Neuronal stem cell (in vitro differentiated cells): ENCODE measurements at regions not wholly inside any gene's neighbourhood (a gene's known extent, or its start where the extent isn't known, plus 50 kb on each side); places are given as distances from the start of the nearest gene placed in this dataset.

ENCODE experiments used
- DNase-seq: peaks from one replicate; pipeline ENCODE4 v3.0.0-alpha.2; 2013; ENCODE audit warnings: low spot score
- H2AFZ ChIP-seq: one replicate; pipeline ENCODE4 v1.6.1; 2013; ENCODE audit warnings: mild to moderate bottlenecking, low read length, inconsistent platforms
- H2AK5ac ChIP-seq: 2 replicates; pipeline ENCODE4 v1.6.1; 2013; ENCODE audit warnings: low read depth, mild to moderate bottlenecking, inconsistent platforms, low read length, moderate library complexity, mixed read lengths
- H2BK120ac ChIP-seq: 2 replicates; pipeline ENCODE4 v1.6.1; 2013; ENCODE audit warnings: low read depth, mild to moderate bottlenecking, inconsistent platforms, low read length, moderate library complexity, mixed read lengths
- H2BK12ac ChIP-seq: one replicate; pipeline ENCODE4 v1.6.1; 2013; ENCODE audit warnings: low read length, inconsistent platforms
- H2BK15ac ChIP-seq: 2 replicates; pipeline ENCODE4 v1.6.1; 2013; ENCODE audit warnings: mild to moderate bottlenecking, low read length, inconsistent platforms, mixed read lengths
- H2BK5ac ChIP-seq: one replicate; pipeline ENCODE4 v1.6.1; 2013; ENCODE audit warnings: inconsistent platforms, mild to moderate bottlenecking, low read length, moderate library complexity
- H3K14ac ChIP-seq: one replicate; pipeline ENCODE4 v1.6.1; 2013; ENCODE audit warnings: low read length, inconsistent platforms
- H3K18ac ChIP-seq: 2 replicates; pipeline ENCODE4 v1.6.1; 2013; ENCODE audit warnings: low read length, inconsistent platforms
- H3K23ac ChIP-seq: 2 replicates; pipeline ENCODE4 v1.6.1; 2013; ENCODE audit warnings: low read depth, mild to moderate bottlenecking, mixed read lengths, low read length, inconsistent platforms; ENCODE audit not compliant: poor library complexity
- H3K27ac ChIP-seq: replicated peaks from 3 replicates; pipeline ENCODE4 v1.5.1; 2013; ENCODE audit warnings: low read length, inconsistent platforms
- H3K27me3 ChIP-seq, 3 experiments: 2 replicates each; pipeline ENCODE4 v1.6.1; 2013; ENCODE audit warnings: low read length in 3 of 3, mild to moderate bottlenecking in 2 of 3, inconsistent platforms in 1 of 3, low read depth in 1 of 3, mixed read lengths in 1 of 3, moderate library complexity in 1 of 3; ENCODE audit not compliant: control insufficient read depth in 3 of 3, insufficient read depth in 3 of 3
- H3K36me3 ChIP-seq, 2 donors: replicated peaks in 1 of 2; 2 replicates each; pipeline ENCODE4 v1.6.1; 2013; ENCODE audit warnings: low read length in 2 of 2; ENCODE audit not compliant: control insufficient read depth in 2 of 2, insufficient read depth in 2 of 2
- H3K4ac ChIP-seq: 2 replicates; pipeline ENCODE4 v1.6.1; 2013; ENCODE audit warnings: inconsistent platforms, mild to moderate bottlenecking, low read length, moderate library complexity
- H3K4me1 ChIP-seq, 2 donors: 1 replicate in 1 of 2; 2 replicates in 1 of 2; pipeline ENCODE4 v1.6.1; 2013; ENCODE audit warnings: low read length in 2 of 2, low read depth in 1 of 2; ENCODE audit not compliant: control insufficient read depth in 2 of 2, insufficient read depth in 1 of 2
- H3K4me2 ChIP-seq: one replicate; pipeline ENCODE4 v1.6.1; 2013; ENCODE audit warnings: mild to moderate bottlenecking, low read length, inconsistent platforms; ENCODE audit not compliant: insufficient read depth, poor library complexity, severe bottlenecking
- H3K4me3 ChIP-seq, 2 donors: 2 replicates each; pipeline ENCODE4 v1.5.1; 2013; ENCODE audit warnings: low read length in 2 of 2, mild to moderate bottlenecking in 2 of 2, inconsistent platforms in 1 of 2, moderate library complexity in 1 of 2
- H3K79me1 ChIP-seq: one replicate; pipeline ENCODE4 v1.6.1; 2013; ENCODE audit warnings: low read depth, mild to moderate bottlenecking, inconsistent platforms, low read length, moderate library complexity
- H3K9ac ChIP-seq: one replicate; pipeline ENCODE4 v1.6.1; 2013; ENCODE audit warnings: mild to moderate bottlenecking, low read depth, low read length, inconsistent platforms; ENCODE audit not compliant: poor library complexity
- H3K9me3 ChIP-seq, 2 donors: replicated peaks in 1 of 2; 2 replicates each; pipeline versions ENCODE3 to v1.6.1; 2013; ENCODE audit warnings: low read length in 2 of 2, mild to moderate bottlenecking in 2 of 2, inconsistent platforms in 1 of 2, low read depth in 1 of 2, mixed read lengths in 1 of 2, moderate library complexity in 1 of 2; ENCODE audit not compliant: control insufficient read depth in 2 of 2, insufficient read depth in 1 of 2
- H4K8ac ChIP-seq: one replicate; pipeline ENCODE4 v1.6.1; 2013; ENCODE audit warnings: low read depth, mild to moderate bottlenecking, inconsistent platforms, low read length, moderate library complexity
- H4K91ac ChIP-seq: one replicate; pipeline ENCODE4 v1.6.1; 2013; ENCODE audit warnings: low read length, low read depth, mild to moderate bottlenecking, inconsistent platforms; ENCODE audit not compliant: poor library complexity
- WGBS, 2 donors: extraction: QIAGEN DNeasy Blood & Tissue Kit; methylation state at CpG; one replicate each; pipeline ENCODE4 v1.1.7; 2013; ENCODE audit warnings: missing lambda C conversion rate in 2 of 2, mixed read lengths in 1 of 2; ENCODE audit not compliant: insufficient read length in 2 of 2, insufficient replicate concordance in 1 of 2; ENCODE audit errors: extremely low coverage in 2 of 2; 5-methylcytosine and 5-hydroxymethylcytosine counted together

DNA sequence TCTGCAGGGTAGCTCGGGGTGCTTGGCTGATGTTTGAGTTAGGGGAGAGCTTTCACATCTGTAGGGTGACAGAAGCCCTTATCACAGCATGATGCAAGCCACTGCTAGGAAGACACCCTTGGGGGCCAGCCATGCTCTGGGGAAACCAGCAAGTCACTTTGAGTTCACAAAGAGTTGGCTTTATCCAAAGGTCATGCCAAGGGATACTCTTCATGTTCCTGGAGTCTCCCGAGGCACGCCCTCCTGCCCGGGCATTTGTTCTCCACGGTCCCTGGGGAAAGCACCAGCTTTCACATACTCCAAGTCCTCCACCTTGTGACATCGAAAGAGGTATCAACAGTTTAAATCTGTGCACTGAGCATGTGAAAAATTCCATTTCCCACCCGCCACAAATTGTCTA, 227.7 kb downstream of the VAPA start:
- WGBS, 2 donors: no CpG with 5 or more reads among the region's 7 CpGs
- DNase-seq: no peak

DNA sequence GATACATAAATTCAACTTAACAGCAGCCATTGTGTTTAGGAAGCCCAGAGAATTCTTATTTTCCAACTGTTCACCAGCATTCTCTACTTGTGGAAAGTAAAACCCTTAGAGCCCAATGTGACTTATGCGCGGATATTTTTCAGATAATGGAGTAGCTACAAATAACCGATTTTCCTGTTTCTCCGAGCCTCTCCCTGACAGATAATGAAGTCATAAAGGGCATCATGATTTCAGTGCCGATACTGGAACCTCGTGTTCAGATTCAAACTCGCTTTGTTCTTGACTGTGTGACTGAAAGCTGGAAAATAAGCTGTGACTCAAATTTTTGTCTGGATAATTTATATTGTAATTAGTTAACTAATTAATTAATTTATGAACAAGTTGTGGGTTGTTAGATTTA, 228.2 kb downstream of the VAPA start:
- WGBS, 2 donors: no CpG with 5 or more reads among the region's 7 CpGs
- no peaks in the 10 kb centered on the region for H3K9me3 ChIP-seq

More for the DNA sequence above, 227.7 kb downstream of the VAPA start:
- H3K27ac ChIP-seq: no peak overlapping the region
- no peak overlapping the region for H2AK5ac ChIP-seq
- no peaks in the 10 kb centered on the region for H3K36me3 ChIP-seq
- no peaks in the 10 kb centered on the region for H3K79me1 ChIP-seq
- H2AFZ ChIP-seq: no peak overlapping the region
- H4K91ac ChIP-seq: no peak overlapping the region
- H2BK12ac ChIP-seq: no peak overlapping the region
- no peak overlapping the region for H3K18ac ChIP-seq
- no peak overlapping the region for H3K4me3 ChIP-seq
- H3K9me3 ChIP-seq: no peaks in the 10 kb centered on the region
- H3K4me1 ChIP-seq: peaks cover 2 to 16% of the 10 kb centered on the region in 2 donors
- no peak overlapping the region for H4K8ac ChIP-seq
- H3K4ac ChIP-seq: no peak overlapping the region
- H2BK5ac ChIP-seq: no peak overlapping the region
- no peak overlapping the region for H3K4me2 ChIP-seq
- H2BK15ac ChIP-seq: no peak overlapping the region
- H2BK120ac ChIP-seq: no peak overlapping the region
- H3K23ac ChIP-seq: no peak overlapping the region
- H3K9ac ChIP-seq: no peak overlapping the region
- no peak overlapping the region for H3K14ac ChIP-seq
- H3K27me3 ChIP-seq: peaks cover 0 to 8% (median 0%) of the 10 kb centered on the region in 3 experiments

DNA sequence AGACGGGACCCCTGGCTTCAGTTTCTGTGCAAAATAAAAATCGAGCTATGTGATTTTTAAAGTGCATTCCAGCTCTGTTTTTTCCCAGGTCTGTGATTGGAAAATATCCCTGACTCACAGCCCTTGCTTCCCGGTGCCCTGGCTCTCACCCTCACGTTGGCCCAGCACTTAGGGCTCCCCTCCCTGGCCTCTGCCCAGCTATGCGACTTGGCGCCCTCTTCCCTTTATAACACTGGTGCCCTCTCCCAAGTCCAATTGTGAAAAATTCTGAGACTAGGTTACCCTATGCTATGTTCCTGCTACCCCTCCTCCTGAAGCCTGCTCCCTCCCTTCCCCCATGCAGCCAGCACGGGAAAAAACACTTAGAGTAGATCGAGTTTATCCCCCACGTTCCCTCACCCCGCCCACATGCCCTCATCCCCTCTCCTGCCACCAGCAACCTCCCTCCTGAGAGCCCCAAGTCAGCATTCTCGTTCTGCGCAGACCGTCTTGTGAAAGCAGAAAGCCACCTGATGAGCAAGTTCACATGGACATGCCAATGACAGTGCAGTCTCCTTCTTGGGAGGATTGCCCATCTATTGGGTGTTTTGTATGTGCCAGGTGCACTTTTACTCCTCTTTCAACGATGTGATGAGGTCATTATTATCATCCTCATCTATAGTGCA, 228.8 kb downstream of the VAPA start:
- Histone ChIP-seq H3K9ac (no peak overlapping the region), H2AK5ac (no peak overlapping the region), H4K8ac (no peak overlapping the region), H3K23ac (no peak overlapping the region), H3K4me2 (no peak overlapping the region), H2AFZ (no peak overlapping the region), H3K79me1 (no peaks in the 10 kb centered on the region), H3K14ac (no peak overlapping the region), H2BK5ac (no peak overlapping the region), H3K36me3 (no peaks in the 10 kb centered on the region), H4K91ac (no peak overlapping the region), H2BK12ac (no peak overlapping the region), H3K18ac (no peak overlapping the region), H3K27ac (no peak overlapping the region), H3K27me3 (peaks cover 0 to 18% (median 0%) of the 10 kb centered on the region in 3 experiments), H3K4me1 (peaks cover 2 to 16% of the 10 kb centered on the region in 2 donors), H3K4me3 (no peak overlapping the region), H3K4ac (no peak overlapping the region), H3K9me3 (no peaks in the 10 kb centered on the region), H2BK120ac (no peak overlapping the region), H2BK15ac (no peak overlapping the region)
- no CpG with 5 or more reads among the region's 14 CpGs for WGBS, 2 donors
- no peak for DNase-seq

More for the DNA sequence above, 228.2 kb downstream of the VAPA start:
- Histone ChIP-seq H4K8ac (no peak overlapping the region), H2BK5ac (no peak overlapping the region), H3K36me3 (no peaks in the 10 kb centered on the region), H3K4me3 (no peak overlapping the region), H2AK5ac (no peak overlapping the region), H2BK120ac (no peak overlapping the region), H3K4me1 (peaks cover 2 to 16% of the 10 kb centered on the region in 2 donors), H3K27me3 (peaks cover 0 to 13% (median 0%) of the 10 kb centered on the region in 3 experiments), H4K91ac (no peak overlapping the region), H3K27ac (no peak overlapping the region), H3K79me1 (no peaks in the 10 kb centered on the region), H3K4ac (no peak overlapping the region), H3K18ac (no peak overlapping the region), H2AFZ (no peak overlapping the region), H2BK12ac (no peak overlapping the region), H3K14ac (no peak overlapping the region), H3K23ac (no peak overlapping the region), H3K4me2 (no peak overlapping the region), H3K9ac (no peak overlapping the region), H2BK15ac (no peak overlapping the region)
- DNase-seq: no peak

DNA sequence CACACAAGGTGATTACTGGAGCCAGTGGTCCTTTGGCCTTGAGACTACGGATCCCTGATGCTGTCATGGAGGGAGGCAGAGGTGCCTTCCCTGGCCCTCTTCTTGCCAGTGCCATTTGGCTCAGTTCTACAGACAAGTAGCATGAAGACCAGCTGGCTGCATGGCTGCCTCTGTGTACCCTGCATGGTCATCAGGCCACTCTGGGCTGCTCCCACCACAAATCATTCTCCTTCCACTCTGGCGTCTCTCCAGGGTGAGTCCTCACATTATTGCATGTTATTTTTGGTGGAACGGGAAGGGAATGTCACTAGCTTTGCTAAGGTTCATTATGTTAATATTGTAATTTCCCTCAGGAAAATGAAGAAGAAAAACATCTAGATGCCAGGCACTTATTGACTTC, 229.8 kb downstream of the VAPA start:
- Histone ChIP-seq H4K91ac (no peak overlapping the region), H3K36me3 (no peaks in the 10 kb centered on the region), H2BK120ac (no peak overlapping the region), H3K4me2 (no peak overlapping the region), H3K79me1 (no peaks in the 10 kb centered on the region), H3K4me1 (peaks cover 2 to 16% of the 10 kb centered on the region in 2 donors), H3K9me3 (no peaks in the 10 kb centered on the region), H2BK12ac (no peak overlapping the region), H3K4ac (no peak overlapping the region), H4K8ac (no peak overlapping the region), H2AK5ac (no peak overlapping the region), H3K9ac (no peak overlapping the region), H3K18ac (no peak overlapping the region), H3K4me3 (no peak overlapping the region), H3K27me3 (peaks cover 0 to 22% (median 0%) of the 10 kb centered on the region in 3 experiments), H3K14ac (no peak overlapping the region), H2BK15ac (no peak overlapping the region), H3K27ac (no peak overlapping the region), H2BK5ac (no peak overlapping the region), H2AFZ (no peak overlapping the region), H3K23ac (no peak overlapping the region)
- DNase-seq: no peak
- WGBS, 2 donors: no CpG with 5 or more reads among the region's 3 CpGs
